ENCODE measurements at regions not wholly inside any gene's neighbourhood (a gene's known extent, or its start where the extent isn't known, plus 50 kb on each side); places are given as distances from the start of the nearest gene placed in this dataset.

DNA sequence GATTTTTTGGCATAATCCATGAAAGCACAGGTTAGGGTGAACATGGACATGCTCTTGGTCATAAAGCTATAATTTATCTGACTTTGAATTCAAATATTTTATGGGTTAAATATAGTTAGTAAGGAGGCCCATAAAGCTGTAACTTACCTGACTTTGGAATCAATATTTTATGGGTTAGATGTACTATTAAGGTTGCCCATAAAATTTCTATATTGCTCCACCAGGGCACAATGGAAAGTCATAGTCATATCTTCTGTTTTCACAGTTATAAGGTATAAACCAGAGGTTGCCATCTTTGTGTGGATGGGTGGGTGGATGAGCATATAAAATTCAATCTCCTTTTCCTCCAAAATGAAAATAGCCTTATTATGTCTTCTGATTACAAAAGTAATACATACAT, 120.5 kb upstream of the ADAMTSL1 start:
- no peak for TF ChIP-seq CTCF (IDR thresholded peaks at IDR 0.05 in 4 of 5, conservative IDR thresholded peaks at IDR 0.05 in 1 of 5)
- TF ChIP-seq POLR2A (IDR thresholded peaks at IDR 0.05), result no peak
